HG03097 (cell line): ENCODE measurements at regions not wholly inside any gene's neighbourhood (a gene's known extent, or its start where the extent isn't known, plus 50 kb on each side); places are given as distances from the start of the nearest gene placed in this dataset.
"Not testable (repeated sequence)": the region's sequence is repeated elsewhere in the genome, so short reads cannot be mapped to it uniquely, and the experiment has no call there.

Experiments used
- ATAC-seq: cut with Tn5 transposase; IDR thresholded peaks from one replicate; pipeline ENCODE4 v1.9.1; 2021; ENCODE audit not compliant: unreplicated experiment, low FRiP score

GRCh38 chr18:10161315-10161714, 247.5 kb downstream of the VAPA start:
- ATAC-seq, result no peak

- no peak for ATAC-seq
These were observed 248.5 kb downstream of the VAPA start for GRCh38 chr18:10162340-10162739.

GRCh38 chr18:10164271-10165071, 250.7 kb downstream of the VAPA start:
- ATAC-seq, result no peak

GRCh38 chr18:10166164-10166807, 252.5 kb downstream of the VAPA start:
- ATAC-seq, result no peak

GRCh38 chr18:10167759-10168158, 253.9 kb downstream of the VAPA start:
- ATAC-seq, result no peak

GRCh38 chr18:10168477-10168876, 254.7 kb downstream of the VAPA start:
- ATAC-seq, result no peak

GRCh38 chr18:10169064-10169562, 255.3 kb downstream of the VAPA start:
- ATAC-seq, result no peak

GRCh38 chr18:10169814-10170213, 256.0 kb downstream of the VAPA start:
- ATAC-seq, result no peak

GRCh38 chr18:10170375-10170774, 256.6 kb downstream of the VAPA start:
- ATAC-seq, result no peak

- ATAC-seq, result not testable (repeated sequence)
These were observed 261.5 kb downstream of the VAPA start for GRCh38 chr18:10175333-10175732.

- ATAC-seq, result not testable (repeated sequence)
These were observed 265.5 kb downstream of the VAPA start for GRCh38 chr18:10179326-10179725.

GRCh38 chr18:10182009-10182624, 268.3 kb downstream of the VAPA start:
- ATAC-seq, result no peak

- ATAC-seq, result no peak
These were observed 269.7 kb upstream of the APCDD1 start for GRCh38 chr18:10184776-10185175.

GRCh38 chr18:10188971-10189810, 265.2 kb upstream of the APCDD1 start:
- no peak for ATAC-seq

- no peak for ATAC-seq
These were observed 263.9 kb upstream of the APCDD1 start for GRCh38 chr18:10190564-10190963.

GRCh38 chr18:10193444-10193843, 261.0 kb upstream of the APCDD1 start:
- no peak for ATAC-seq

GRCh38 chr18:10194592-10194991, 259.8 kb upstream of the APCDD1 start:
- no peak for ATAC-seq

- no peak for ATAC-seq
These were observed 258.9 kb upstream of the APCDD1 start for GRCh38 chr18:10195529-10195928.

GRCh38 chr18:10197097-10197496, 257.3 kb upstream of the APCDD1 start:
- ATAC-seq, result no peak

- no peak for ATAC-seq
These were observed 253.2 kb upstream of the APCDD1 start for GRCh38 chr18:10201226-10201625.

GRCh38 chr18:10201659-10202058, 252.8 kb upstream of the APCDD1 start:
- ATAC-seq, result no peak
